Adrenal gland (tissue), 9 donors: ENCODE measurements at regions not wholly inside any gene's neighbourhood (a gene's known extent, or its start where the extent isn't known, plus 50 kb on each side); places are given as distances from the start of the nearest gene placed in this dataset.

Experiments used
- DNase-seq, 7 donors: peaks; one replicate each; pipeline ENCODE4 v3.0.0-alpha.2; 2019 to 2020
- H3K27ac ChIP-seq, 5 donors: fragments of 200-600 bp; sonication (generic) in 4 of 5; 1 replicate in 3 of 5; 2 replicates in 2 of 5; pipeline versions ENCODE4 v1.5.1 to v1.8.0; 2016 to 2020; ENCODE audit warnings: mild to moderate bottlenecking in 1 of 5
- H3K27me3 ChIP-seq: fragments of 200-600 bp; 2 replicates; pipeline ENCODE4 v1.8.0; 2021
- H3K36me3 ChIP-seq, 2 donors: fragments of 200-600 bp; replicated peaks in 1 of 2; 1 replicate in 1 of 2; 2 replicates in 1 of 2; pipeline versions ENCODE4 v1.5.1 to v1.8.0; 2018 to 2022
- H3K4me1 ChIP-seq, 2 donors: fragments of 200-600 bp; replicated peaks in 1 of 2; 1 replicate in 1 of 2; 2 replicates in 1 of 2; pipeline versions ENCODE4 v1.5.1 to v1.8.0; 2018 to 2021
- H3K4me3 ChIP-seq, 4 donors: fragments of 200-600 bp; sonication (generic) in 3 of 4; one replicate each; pipeline ENCODE4 v1.5.1; 2016 to 2018
- H3K9me3 ChIP-seq, 3 donors: fragments of 200-600 bp; sonication (generic) in 1 of 3; replicated peaks in 1 of 3; 1 replicate in 2 of 3; 2 replicates in 1 of 3; pipeline versions ENCODE4 v1.5.1 to v1.8.0; 2016 to 2021
- POLR2A ChIP-seq, 2 donors: fragments of 450-650 bp; IDR thresholded peaks; one replicate each; pipeline ENCODE4 v1.6.1; 2017; ENCODE audit warnings: antibody characterized with exemption in 2 of 2, mild to moderate bottlenecking in 2 of 2, moderate library complexity in 1 of 2
- WGBS, 4 donors: extraction: QIAGEN DNeasy Blood & Tissue Kit in 2 of 4; methylation state at CpG; one replicate each; pipeline versions ENCODE4 v1.1.5 to v1.1.7; 2013 to 2017; 5-methylcytosine and 5-hydroxymethylcytosine counted together
- intact Hi-C, 2 donors: fragments of 100-400 bp; cut with DNase I; formaldehyde crosslinking; loops; one replicate each; pipeline versions ENCODE4 v1.14.1 to v1.15.0; 2022 to 2023
- TF ChIP-seq, protein P1 (sequence below), 6 experiments: fragments of 450-650 bp in 4 of 6; fragments of 200-600 bp in 2 of 6; sonication (generic) in 1 of 6; IDR thresholded peaks; 1 replicate in 5 of 6; 2 replicates in 1 of 6; pipeline versions ENCODE4 v1.5.1 to v1.8.0; 2016 to 2021; ENCODE audit warnings: antibody characterized with exemption in 6 of 6, mild to moderate bottlenecking in 2 of 6, moderate library complexity in 1 of 6
- donor health status: healthy with polysubstance abuse.
- donor health status: Bipolar disorder and iron deficiency.
- donor health status: DM: yes; HTN: yes; CAD: no.
- donor health status: DM: no; HTN: no; CAD: no.
- donor health status: DM: no; HTN: no; CAD: no.

DNA sequence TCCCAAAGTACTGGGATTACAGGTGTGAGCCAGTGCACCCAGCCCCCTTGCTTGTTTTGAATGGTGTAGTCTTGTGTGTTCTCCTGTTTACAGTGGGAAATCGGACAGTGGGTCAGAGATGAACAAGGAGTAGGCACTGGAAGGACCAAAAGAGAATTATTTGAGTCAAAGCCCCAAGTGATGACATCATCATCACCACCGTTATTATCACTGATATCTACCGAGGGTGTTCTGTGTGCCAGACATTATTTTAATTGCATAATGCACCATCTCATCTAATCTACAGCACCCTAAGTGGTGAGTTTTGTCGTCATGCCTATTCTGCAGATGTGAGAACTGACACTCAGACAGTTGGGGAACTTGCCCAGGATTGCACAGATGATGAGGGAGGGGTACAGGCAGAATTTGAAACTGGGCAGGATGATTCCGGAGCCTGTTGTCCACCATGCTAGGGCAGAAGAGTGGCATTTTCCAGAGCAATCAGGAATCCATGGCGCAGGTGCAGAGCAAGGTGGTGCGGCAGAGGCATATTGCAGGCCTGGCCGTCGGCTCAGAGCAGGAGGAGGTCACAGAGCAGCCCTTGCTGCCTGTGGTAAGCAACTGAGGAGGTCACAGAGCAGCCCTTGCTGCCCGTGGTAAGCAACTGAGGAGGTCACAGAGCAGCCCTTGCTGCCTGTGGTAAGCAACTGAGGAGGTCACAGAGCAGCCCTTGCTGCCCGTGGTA is 137.0 kb upstream of the HDAC4 start:
- Histone ChIP-seq H3K27ac (no peak overlapping the region), H3K36me3 (no peaks in the 10 kb centered on the region), H3K4me1 (no peaks in the 10 kb centered on the region), H3K27me3 (no peaks in the 10 kb centered on the region), H3K4me3 (no peak overlapping the region), H3K9me3 (no peaks in the 10 kb centered on the region)
- 60 to 78% (median 75%) methylated on average over 6 to 11 of the region's 11 CpGs for WGBS, 4 donors
- TF ChIP-seq, protein P1, sequence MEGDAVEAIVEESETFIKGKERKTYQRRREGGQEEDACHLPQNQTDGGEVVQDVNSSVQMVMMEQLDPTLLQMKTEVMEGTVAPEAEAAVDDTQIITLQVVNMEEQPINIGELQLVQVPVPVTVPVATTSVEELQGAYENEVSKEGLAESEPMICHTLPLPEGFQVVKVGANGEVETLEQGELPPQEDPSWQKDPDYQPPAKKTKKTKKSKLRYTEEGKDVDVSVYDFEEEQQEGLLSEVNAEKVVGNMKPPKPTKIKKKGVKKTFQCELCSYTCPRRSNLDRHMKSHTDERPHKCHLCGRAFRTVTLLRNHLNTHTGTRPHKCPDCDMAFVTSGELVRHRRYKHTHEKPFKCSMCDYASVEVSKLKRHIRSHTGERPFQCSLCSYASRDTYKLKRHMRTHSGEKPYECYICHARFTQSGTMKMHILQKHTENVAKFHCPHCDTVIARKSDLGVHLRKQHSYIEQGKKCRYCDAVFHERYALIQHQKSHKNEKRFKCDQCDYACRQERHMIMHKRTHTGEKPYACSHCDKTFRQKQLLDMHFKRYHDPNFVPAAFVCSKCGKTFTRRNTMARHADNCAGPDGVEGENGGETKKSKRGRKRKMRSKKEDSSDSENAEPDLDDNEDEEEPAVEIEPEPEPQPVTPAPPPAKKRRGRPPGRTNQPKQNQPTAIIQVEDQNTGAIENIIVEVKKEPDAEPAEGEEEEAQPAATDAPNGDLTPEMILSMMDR (IDR thresholded peaks at IDR 0.05), result no peak
- no peak for TF ChIP-seq POLR2A (IDR thresholded peaks at IDR 0.05)
- DNase-seq, result no peak
- intact Hi-C loops, result no loop called here

DNA sequence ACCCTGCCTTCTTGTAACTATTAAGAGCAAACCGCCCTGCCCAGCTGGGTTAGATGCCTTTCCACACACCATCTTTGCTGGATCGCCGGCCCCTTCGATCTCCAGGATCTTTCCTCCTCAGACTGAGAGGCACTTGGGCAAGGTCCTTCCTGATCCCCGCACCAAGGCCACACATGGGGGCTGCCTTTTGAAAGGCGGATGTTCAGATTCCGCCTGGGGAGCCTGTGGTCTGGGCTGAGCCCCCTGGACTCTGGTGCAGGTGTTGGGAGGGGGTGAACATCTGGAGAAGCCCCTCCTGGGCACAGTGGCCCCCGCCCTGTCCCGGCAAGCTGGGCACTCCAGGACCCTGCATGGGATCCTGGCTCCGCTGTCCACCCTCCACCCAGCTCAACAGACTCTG is 135.4 kb upstream of the HDAC4 start:
- no peak overlapping the region for H3K4me3 ChIP-seq
- TF ChIP-seq, protein P1 (IDR thresholded peaks at IDR 0.05), result no peak
- TF ChIP-seq POLR2A (IDR thresholded peaks at IDR 0.05), result no peak
- no peak for DNase-seq
- H3K9me3 ChIP-seq, result no peaks in the 10 kb centered on the region
- WGBS, 4 donors, result 84 to 92% (median 90%) methylated on average over 5 to 10 of the region's 10 CpGs
- H3K27ac ChIP-seq, result no peak overlapping the region
- no peaks in the 10 kb centered on the region for H3K4me1 ChIP-seq
- H3K27me3 ChIP-seq, result no peaks in the 10 kb centered on the region
- H3K36me3 ChIP-seq, result no peaks in the 10 kb centered on the region
- intact Hi-C loops, result no loop called here

GRCh38 chr2:239535413-239536144 is 134.8 kb upstream of the HDAC4 start:
- no peak for DNase-seq
- no peaks in the 10 kb centered on the region for H3K36me3 ChIP-seq
- H3K27ac ChIP-seq, result no peak overlapping the region
- TF ChIP-seq, protein P1 (IDR thresholded peaks at IDR 0.05), result no peak
- TF ChIP-seq POLR2A (IDR thresholded peaks at IDR 0.05), result no peak
- intact Hi-C loops, result no loop called here
- 71 to 88% (median 80%) methylated on average over 8 of the region's 8 CpGs for WGBS, 4 donors
- no peaks in the 10 kb centered on the region for H3K27me3 ChIP-seq
- H3K4me3 ChIP-seq, result no peak overlapping the region
- no peaks in the 10 kb centered on the region for H3K4me1 ChIP-seq
- peaks cover 0 to 3% (median 0%) of the 10 kb centered on the region in 3 donors for H3K9me3 ChIP-seq

- 83 to 95% (median 91%) methylated on average over 10 to 14 of the region's 14 CpGs for WGBS, 4 donors
- DNase-seq, result no peak
Measured at GRCh38 chr2:239534581-239535412, 134.0 kb upstream of the HDAC4 start.

More at GRCh38 chr2:239534581-239535412, 134.0 kb upstream of the HDAC4 start:
- no peaks in the 10 kb centered on the region for H3K27me3 ChIP-seq
- intact Hi-C loops, result no loop called here
- H3K27ac ChIP-seq, result no peak overlapping the region
- peaks cover 0 to 3% (median 0%) of the 10 kb centered on the region in 3 donors for H3K9me3 ChIP-seq
- no peak for TF ChIP-seq POLR2A (IDR thresholded peaks at IDR 0.05)
- TF ChIP-seq, protein P1 (IDR thresholded peaks at IDR 0.05), result no peak
- no peaks in the 10 kb centered on the region for H3K36me3 ChIP-seq
- H3K4me3 ChIP-seq, result no peak overlapping the region
- no peaks in the 10 kb centered on the region for H3K4me1 ChIP-seq
